Endodermal cell (in vitro differentiated cells): ENCODE measurements at regions not wholly inside any gene's neighbourhood (a gene's known extent, or its start where the extent isn't known, plus 50 kb on each side); places are given as distances from the start of the nearest gene placed in this dataset.
A peak's percentile ranks its signal among the peaks of the same experiment; 100 is the strongest.

ENCODE experiments used
- DNase-seq: peaks from one replicate; pipeline ENCODE4 v3.0.0-alpha.2; 2017
- H3K27ac ChIP-seq: 2 replicates; pipeline ENCODE4 v1.5.1; 2013; ENCODE audit warnings: mild to moderate bottlenecking, low read depth, low read length, moderate library complexity
- H3K27me3 ChIP-seq: 2 replicates; pipeline ENCODE4 v1.6.1; 2013; ENCODE audit warnings: mild to moderate bottlenecking, low read length, moderate library complexity; ENCODE audit not compliant: insufficient read depth, control insufficient read depth, poor library complexity, severe bottlenecking
- H3K36me3 ChIP-seq: 2 replicates; pipeline ENCODE4 v1.7.0; 2013; ENCODE audit warnings: mild to moderate bottlenecking, low read length, moderate library complexity; ENCODE audit not compliant: control insufficient read depth, insufficient read depth
- H3K4me1 ChIP-seq: one replicate; pipeline ENCODE4 v1.7.0; 2013; ENCODE audit warnings: low read length; ENCODE audit not compliant: control insufficient read depth, insufficient read depth
- H3K4me3 ChIP-seq: 2 replicates; pipeline ENCODE4 v1.5.1; 2013; ENCODE audit warnings: mild to moderate bottlenecking, low read length, moderate library complexity
- H3K9ac ChIP-seq: 2 replicates; pipeline ENCODE4 v1.6.1; 2013; ENCODE audit warnings: mild to moderate bottlenecking, low read length, moderate library complexity; ENCODE audit not compliant: poor library complexity, severe bottlenecking; ENCODE audit errors: extremely low read depth
- H3K9me3 ChIP-seq: 2 replicates; pipeline ENCODE4 v1.6.1; 2013; ENCODE audit warnings: mild to moderate bottlenecking, low read length, moderate library complexity; ENCODE audit not compliant: control insufficient read depth
- H3K27ac Mint-ChIP-seq: 2 replicates; pipeline ENCODE4 v1.8.0; 2020; ENCODE audit warnings: mixed read lengths
- H3K27me3 Mint-ChIP-seq: 2 replicates; pipeline ENCODE4 v1.8.0; 2021; ENCODE audit warnings: mild to moderate bottlenecking, mixed read lengths; ENCODE audit not compliant: insufficient read depth
- H3K36me3 Mint-ChIP-seq: 2 replicates; pipeline ENCODE4 v1.8.0; 2020; ENCODE audit warnings: low read depth, mixed read lengths
- H3K4me1 Mint-ChIP-seq: 2 replicates; pipeline ENCODE4 v1.8.0; 2020; ENCODE audit warnings: mixed read lengths
- H3K4me3 Mint-ChIP-seq: 2 replicates; pipeline ENCODE4 v1.8.0; 2020; ENCODE audit warnings: mild to moderate bottlenecking, moderate library complexity, mixed read lengths
- H3K9me3 Mint-ChIP-seq: 2 replicates; pipeline ENCODE4 v1.8.0; 2020; ENCODE audit warnings: mild to moderate bottlenecking, mixed read lengths
- WGBS, 2 experiments: methylation state at CpG; one replicate each; pipeline versions ENCODE4 v1.1.5 to v1.1.7; 2013; ENCODE audit warnings: missing lambda C conversion rate in 2 of 2, mixed read lengths in 1 of 2; ENCODE audit not compliant: insufficient coverage in 1 of 2, insufficient read length in 1 of 2; 5-methylcytosine and 5-hydroxymethylcytosine counted together
- TF ChIP-seq, protein P1 (sequence below): fragments of 200-600 bp; sonication (generic); conservative IDR thresholded peaks from 2 replicates; pipeline ENCODE4 v1.5.0; 2021; ENCODE audit warnings: antibody characterized with exemption, mild to moderate bottlenecking

DNA sequence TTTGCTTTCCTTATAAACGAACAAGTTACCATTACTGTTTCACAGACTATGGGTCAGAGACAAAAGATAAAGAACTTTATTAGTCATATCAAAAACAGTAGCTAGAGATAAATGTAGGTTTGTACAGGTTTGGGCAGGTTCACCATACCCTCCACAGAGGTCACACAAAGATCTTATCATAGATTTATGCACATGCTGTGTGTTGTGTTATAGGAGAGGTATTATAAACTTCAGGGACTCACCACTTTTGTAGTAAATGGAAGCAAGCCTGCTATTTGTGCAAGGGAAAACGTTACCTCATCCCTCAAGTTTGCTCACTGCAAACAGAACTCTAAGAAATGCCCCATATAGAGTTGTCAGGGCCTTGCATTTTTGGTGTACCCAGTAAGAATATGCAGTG lies 584.5 kb upstream of the LRRTM1 start:
- H3K27me3 Mint-ChIP-seq: no peaks in the 10 kb centered on the region
- Histone ChIP-seq H3K4me3 (no peak overlapping the region), H3K9ac (no peak overlapping the region), H3K4me1 (peaks cover 4% of the 10 kb centered on the region), H3K27ac (no peak overlapping the region), H3K36me3 (no peaks in the 10 kb centered on the region), H3K9me3 (no peaks in the 10 kb centered on the region), H3K27me3 (no peaks in the 10 kb centered on the region)
- no peak overlapping the region for H3K4me3 Mint-ChIP-seq
- no peaks in the 10 kb centered on the region for H3K36me3 Mint-ChIP-seq
- TF ChIP-seq, protein P1, sequence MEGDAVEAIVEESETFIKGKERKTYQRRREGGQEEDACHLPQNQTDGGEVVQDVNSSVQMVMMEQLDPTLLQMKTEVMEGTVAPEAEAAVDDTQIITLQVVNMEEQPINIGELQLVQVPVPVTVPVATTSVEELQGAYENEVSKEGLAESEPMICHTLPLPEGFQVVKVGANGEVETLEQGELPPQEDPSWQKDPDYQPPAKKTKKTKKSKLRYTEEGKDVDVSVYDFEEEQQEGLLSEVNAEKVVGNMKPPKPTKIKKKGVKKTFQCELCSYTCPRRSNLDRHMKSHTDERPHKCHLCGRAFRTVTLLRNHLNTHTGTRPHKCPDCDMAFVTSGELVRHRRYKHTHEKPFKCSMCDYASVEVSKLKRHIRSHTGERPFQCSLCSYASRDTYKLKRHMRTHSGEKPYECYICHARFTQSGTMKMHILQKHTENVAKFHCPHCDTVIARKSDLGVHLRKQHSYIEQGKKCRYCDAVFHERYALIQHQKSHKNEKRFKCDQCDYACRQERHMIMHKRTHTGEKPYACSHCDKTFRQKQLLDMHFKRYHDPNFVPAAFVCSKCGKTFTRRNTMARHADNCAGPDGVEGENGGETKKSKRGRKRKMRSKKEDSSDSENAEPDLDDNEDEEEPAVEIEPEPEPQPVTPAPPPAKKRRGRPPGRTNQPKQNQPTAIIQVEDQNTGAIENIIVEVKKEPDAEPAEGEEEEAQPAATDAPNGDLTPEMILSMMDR: no peak
- no peaks in the 10 kb centered on the region for H3K9me3 Mint-ChIP-seq
- WGBS, 2 experiments: 94 to 100% methylated on average over 1 to 2 of the region's 2 CpGs
- peaks cover 28% of the 10 kb centered on the region for H3K4me1 Mint-ChIP-seq
- no peak overlapping the region for H3K27ac Mint-ChIP-seq
- DNase-seq: no peak

DNA sequence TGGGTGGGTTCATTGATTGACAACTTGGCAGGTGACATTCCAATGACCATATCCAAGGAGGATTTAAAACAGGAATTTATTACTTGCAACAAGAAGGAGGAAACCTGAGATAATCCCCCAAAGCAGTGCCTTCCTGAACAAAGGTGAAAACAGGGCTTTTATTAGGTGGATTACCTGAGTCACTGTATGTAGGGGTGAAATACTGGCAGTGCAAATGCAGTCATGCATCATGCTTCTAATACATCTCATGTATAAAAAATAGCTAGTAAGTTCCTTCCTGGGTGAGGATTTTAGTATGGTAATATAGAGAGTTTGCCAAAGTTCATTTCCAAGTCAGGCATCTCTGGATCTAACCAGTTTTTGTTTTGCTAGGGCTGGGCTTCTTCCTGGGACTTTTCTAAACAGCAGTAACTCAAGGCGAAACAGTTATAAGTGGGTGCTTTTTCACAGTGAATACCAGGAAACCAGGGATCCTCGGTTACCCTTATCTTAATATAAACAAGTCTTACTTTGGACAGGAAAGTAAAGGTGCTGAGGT lies 583.4 kb upstream of the LRRTM1 start:
- Mint-ChIP-seq H3K4me3 (no peak overlapping the region), H3K27ac (peak overlapping the region; percentile 59), H3K4me1 (peaks cover 26% of the 10 kb centered on the region), H3K36me3 (no peaks in the 10 kb centered on the region), H3K9me3 (no peaks in the 10 kb centered on the region), H3K27me3 (no peaks in the 10 kb centered on the region)
- peaks cover 4% of the 10 kb centered on the region for H3K4me1 ChIP-seq
- H3K27ac ChIP-seq: no peak overlapping the region
- H3K27me3 ChIP-seq: no peaks in the 10 kb centered on the region
- TF ChIP-seq, protein P1: no peak
- H3K9ac ChIP-seq: no peak overlapping the region
- H3K9me3 ChIP-seq: no peaks in the 10 kb centered on the region
- no peak overlapping the region for H3K4me3 ChIP-seq
- H3K36me3 ChIP-seq: no peaks in the 10 kb centered on the region
- no peak for DNase-seq
- WGBS, 2 experiments: 86% methylated on average over 2 of the region's 2 CpGs; no CpG with 5 or more reads in 1 of the 2 experiments

DNA sequence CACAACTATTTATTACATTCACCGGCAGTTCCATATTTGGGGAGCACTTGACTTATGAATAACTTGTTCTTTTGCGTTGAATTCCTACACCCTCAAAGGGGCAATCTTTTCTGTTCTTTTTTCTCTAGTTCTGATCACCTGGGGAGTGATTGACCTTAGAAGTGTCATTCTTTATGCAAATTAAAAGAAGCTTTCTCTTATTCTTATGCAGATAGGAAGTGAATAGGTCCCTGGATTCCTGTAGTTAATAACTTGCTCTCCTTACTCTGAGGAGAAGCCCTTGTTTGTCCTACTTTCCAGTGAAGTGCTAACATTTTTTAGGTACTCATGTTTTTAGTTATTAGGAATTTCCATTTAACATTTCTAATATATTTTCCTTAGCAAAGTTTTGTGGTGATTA lies 569.8 kb upstream of the LRRTM1 start:
- 36 to 54% methylated on average over 2 of the region's 2 CpGs for WGBS, 2 experiments
- Histone ChIP-seq H3K27me3 (no peaks in the 10 kb centered on the region), H3K9me3 (no peaks in the 10 kb centered on the region), H3K9ac (no peak overlapping the region), H3K4me1 (peaks cover 20% of the 10 kb centered on the region), H3K4me3 (no peak overlapping the region), H3K27ac (no peak overlapping the region), H3K36me3 (no peaks in the 10 kb centered on the region)
- H3K27me3 Mint-ChIP-seq: no peaks in the 10 kb centered on the region
- no peak for DNase-seq
- H3K9me3 Mint-ChIP-seq: no peaks in the 10 kb centered on the region
- peaks cover 68% of the 10 kb centered on the region for H3K4me1 Mint-ChIP-seq
- TF ChIP-seq, protein P1: no peak
- H3K36me3 Mint-ChIP-seq: no peaks in the 10 kb centered on the region
- H3K4me3 Mint-ChIP-seq: no peak overlapping the region
- no peak overlapping the region for H3K27ac Mint-ChIP-seq
